GM12873 (cell line): ENCODE measurements at regions not wholly inside any gene's neighbourhood (a gene's known extent, or its start where the extent isn't known, plus 50 kb on each side); places are given as distances from the start of the nearest gene placed in this dataset.

Experiments
- CTCF ChIP-seq: IDR thresholded peaks from 2 replicates; pipeline ENCODE4 v1.5.1; 2012; ENCODE audit warnings: low read depth, mild to moderate bottlenecking, moderate library complexity, low read length, control low read depth; ENCODE audit not compliant: insufficient read depth; ENCODE audit errors: missing control alignments

- no peak for TF ChIP-seq CTCF
Observed at GRCh38 chr11:22473586-22473985, 135.4 kb downstream of the SLC17A6 start.

- no peak for TF ChIP-seq CTCF
Observed at GRCh38 chr11:22472306-22472705, 134.1 kb downstream of the SLC17A6 start.

GRCh38 chr11:22471385-22471784 lies 133.2 kb downstream of the SLC17A6 start:
- no peak for TF ChIP-seq CTCF

- TF ChIP-seq CTCF = no peak
Observed at GRCh38 chr11:22467741-22468140, 129.6 kb downstream of the SLC17A6 start.

- TF ChIP-seq CTCF = no peak
Observed at GRCh38 chr11:22467248-22467647, 129.1 kb downstream of the SLC17A6 start.

- no peak for TF ChIP-seq CTCF
Observed at GRCh38 chr11:22466809-22467208, 128.6 kb downstream of the SLC17A6 start.

- no peak for TF ChIP-seq CTCF
Observed at GRCh38 chr11:22466351-22466750, 128.2 kb downstream of the SLC17A6 start.
